ENCODE measurements at regions not wholly inside any gene's neighbourhood (a gene's known extent, or its start where the extent isn't known, plus 50 kb on each side); places are given as distances from the start of the nearest gene placed in this dataset.

DNA sequence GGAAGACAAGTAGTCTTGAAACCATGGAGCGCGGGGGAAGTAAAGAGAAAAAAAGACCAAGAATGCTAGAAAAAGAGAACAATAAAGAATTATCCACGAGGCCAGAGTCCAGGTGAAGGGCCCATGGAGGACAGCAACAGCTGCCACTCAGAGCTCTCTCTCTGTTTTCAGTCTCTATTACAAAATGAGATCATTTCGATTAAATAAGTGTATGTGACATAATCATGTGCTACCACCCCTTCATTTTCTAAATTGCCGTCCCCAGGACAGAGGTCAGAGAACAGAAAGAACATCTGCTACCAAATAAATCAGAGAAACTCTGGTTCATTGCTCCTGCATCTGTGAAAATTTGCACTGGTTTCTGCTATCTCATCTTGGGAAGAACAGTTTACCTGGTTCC lies 838.7 kb downstream of the RNF144A start:
- 84% methylated on average over 5 of the region's 5 CpGs for WGBS
- Histone ChIP-seq H3K27ac (ENCODE audit: low read depth in 1 of 2, low read length in 2 of 2) (no peak overlapping the region), H3K9me3 (ENCODE audit: control insufficient read depth in 4 of 4, low read length in 3 of 4) (peaks cover 5 to 6% (median 5%) of the 10 kb centered on the region in 4 donors), H3K4me1 (ENCODE audit: control insufficient read depth in 4 of 4, insufficient read depth in 4 of 4, low read length in 3 of 4) (no peaks in the 10 kb centered on the region), H3K4me3 (ENCODE audit: low read depth in 1 of 3, low read length in 3 of 3) (no peak overlapping the region), H3K9ac (ENCODE audit: low read depth in 1 of 2, low read length in 2 of 2) (no peak overlapping the region), H3K27me3 (ENCODE audit: control insufficient read depth in 4 of 4, insufficient read depth in 4 of 4, low read length in 3 of 4) (no peaks in the 10 kb centered on the region), H3K36me3 (ENCODE audit: control insufficient read depth in 4 of 4, insufficient read depth in 3 of 4, low read depth in 1 of 4, low read length in 3 of 4) (no peaks in the 10 kb centered on the region)
- no peak for TF ChIP-seq HNF4G (IDR thresholded peaks at IDR 0.05)
- no peak for TF ChIP-seq FOXA2 (IDR thresholded peaks at IDR 0.05)
- no peak for TF ChIP-seq RAD21 (IDR thresholded peaks at IDR 0.05)
- no peak for TF ChIP-seq SP1 (IDR thresholded peaks at IDR 0.05)
- no peak for TF ChIP-seq NR2F2 (IDR thresholded peaks at IDR 0.05)
- TF ChIP-seq HNF4A (conservative IDR thresholded peaks at IDR 0.05), result no peak
- TF ChIP-seq MAX (IDR thresholded peaks at IDR 0.05), result no peak
- no peak for TF ChIP-seq YY1 (IDR thresholded peaks at IDR 0.05)
- no peak for TF ChIP-seq JUND (IDR thresholded peaks at IDR 0.05)
- no peak for TF ChIP-seq ATF3 (IDR thresholded peaks at IDR 0.05)
- TF ChIP-seq EGR1 (IDR thresholded peaks at IDR 0.05; ENCODE audit: low read depth in 2 of 2), result no peak
- DNase-seq (ENCODE audit: low spot score), result no peak

GRCh38 chr2:7758073-7758759 lies 841.0 kb downstream of the RNF144A start:
- Histone ChIP-seq H3K4me3 (ENCODE audit: low read depth in 1 of 3, low read length in 3 of 3) (no peak overlapping the region), H3K4me1 (ENCODE audit: control insufficient read depth in 4 of 4, insufficient read depth in 4 of 4, low read length in 3 of 4) (no peaks in the 10 kb centered on the region), H3K9me3 (ENCODE audit: control insufficient read depth in 4 of 4, low read length in 3 of 4) (peaks cover 5 to 8% (median 6%) of the 10 kb centered on the region in 4 donors), H3K27ac (ENCODE audit: low read depth in 1 of 2, low read length in 2 of 2) (no peak overlapping the region), H3K9ac (ENCODE audit: low read depth in 1 of 2, low read length in 2 of 2) (no peak overlapping the region), H3K27me3 (ENCODE audit: control insufficient read depth in 4 of 4, insufficient read depth in 4 of 4, low read length in 3 of 4) (no peaks in the 10 kb centered on the region), H3K36me3 (ENCODE audit: control insufficient read depth in 4 of 4, insufficient read depth in 3 of 4, low read depth in 1 of 4, low read length in 3 of 4) (no peaks in the 10 kb centered on the region)
- 91% methylated on average over 3 of the region's 3 CpGs for WGBS
- no peak for DNase-seq (ENCODE audit: low spot score)
- no peak for TF ChIP-seq EGR1 (IDR thresholded peaks at IDR 0.05; ENCODE audit: low read depth in 2 of 2)
- no peak for TF ChIP-seq RAD21 (IDR thresholded peaks at IDR 0.05)
- no peak for TF ChIP-seq SP1 (IDR thresholded peaks at IDR 0.05)
- no peak for TF ChIP-seq FOXA2 (IDR thresholded peaks at IDR 0.05)
- TF ChIP-seq TAF1 (conservative IDR thresholded peaks at IDR 0.05), result no peak
- TF ChIP-seq RXRA (IDR thresholded peaks at IDR 0.05), result no peak
- no peak for TF ChIP-seq YY1 (IDR thresholded peaks at IDR 0.05)
- no peak for TF ChIP-seq MAX (IDR thresholded peaks at IDR 0.05)
- TF ChIP-seq REST (IDR thresholded peaks at IDR 0.05), result no peak
- TF ChIP-seq GABPA (IDR thresholded peaks at IDR 0.05 in 1 of 2, conservative IDR thresholded peaks at IDR 0.05 in 1 of 2), result no peak
- TF ChIP-seq ATF3 (IDR thresholded peaks at IDR 0.05), result no peak
- no peak for TF ChIP-seq HNF4A (conservative IDR thresholded peaks at IDR 0.05)
- no peak for TF ChIP-seq HNF4G (IDR thresholded peaks at IDR 0.05)
- no peak for TF ChIP-seq FOXA1 (IDR thresholded peaks at IDR 0.05)
